Endothelial cell of umbilical vein (primary cell): ENCODE measurements at regions not wholly inside any gene's neighbourhood (a gene's known extent, or its start where the extent isn't known, plus 50 kb on each side); places are given as distances from the start of the nearest gene placed in this dataset.

Experiments
- JUN ChIP-seq: IDR thresholded peaks from 2 replicates; pipeline ENCODE4 v1.6.1; 2011; ENCODE audit warnings: borderline replicate concordance, low read depth; ENCODE audit not compliant: insufficient read length, insufficient read depth
- POLR2AphosphoS5 ChIP-seq: IDR thresholded peaks from 2 replicates; pipeline ENCODE4 v1.6.1; 2012; ENCODE audit warnings: low read depth, mild to moderate bottlenecking, control low read depth, low read length, moderate library complexity; ENCODE audit not compliant: insufficient read depth

- TF ChIP-seq JUN: no peak
- TF ChIP-seq POLR2AphosphoS5: no peak
Measured at GRCh38 chr16:74169687-74170376, 126.8 kb upstream of the PSMD7 start.
